GM23338 (cell line): ENCODE measurements at regions not wholly inside any gene's neighbourhood (a gene's known extent, or its start where the extent isn't known, plus 50 kb on each side); places are given as distances from the start of the nearest gene placed in this dataset.

Experiments used
- ATAC-seq: fragments of 200-7000 bp; cut with Tn5 transposase; 3 replicates; pipeline ENCODE4 v1.9.1; 2020
- DNase-seq: peaks from one replicate; pipeline ENCODE4 v3.0.0-alpha.2; 2015; ENCODE audit warnings: low spot score
- H2AFZ ChIP-seq: fragments of 200-600 bp; sonication (generic); 2 replicates; pipeline ENCODE4 v1.8.0; 2016; ENCODE audit warnings: antibody characterized with exemption, mild to moderate bottlenecking, moderate library complexity
- H3F3A ChIP-seq: fragments of 200-600 bp; sonication (generic); replicated peaks from 2 replicates; pipeline ENCODE4 v1.8.0; 2017; ENCODE audit warnings: antibody characterized with exemption, mixed run types, low read depth
- H3K27ac ChIP-seq: fragments of 200-600 bp; sonication (generic); 2 replicates; pipeline ENCODE4 v1.6.1; 2016; ENCODE audit warnings: low read depth
- H3K27me3 ChIP-seq: fragments of 200-600 bp; sonication (generic); 2 replicates; pipeline ENCODE4 v1.8.0; 2016; ENCODE audit warnings: mild to moderate bottlenecking, mixed run types, moderate library complexity; ENCODE audit not compliant: insufficient read depth
- H3K36me3 ChIP-seq: fragments of 200-600 bp; sonication (generic); 2 replicates; pipeline ENCODE4 v1.8.0; 2016; ENCODE audit warnings: mild to moderate bottlenecking; ENCODE audit not compliant: insufficient read depth
- H3K4me1 ChIP-seq: fragments of 200-600 bp; sonication (generic); 2 replicates; pipeline ENCODE4 v1.8.0; 2016; ENCODE audit warnings: mild to moderate bottlenecking, moderate library complexity; ENCODE audit not compliant: insufficient read depth
- H3K4me2 ChIP-seq: fragments of 200-600 bp; sonication (generic); 2 replicates; pipeline ENCODE4 v1.7.1; 2017; ENCODE audit warnings: mixed run types
- H3K4me3 ChIP-seq: fragments of 200-600 bp; sonication (generic); 2 replicates; pipeline ENCODE4 v1.6.1; 2016; ENCODE audit warnings: mixed run types
- H3K79me2 ChIP-seq: fragments of 200-600 bp; sonication (generic); replicated peaks from 2 replicates; pipeline ENCODE4 v1.8.0; 2017; ENCODE audit warnings: mild to moderate bottlenecking; ENCODE audit not compliant: insufficient read depth
- H3K9me2 ChIP-seq: fragments of 200-600 bp; sonication (generic); 2 replicates; pipeline ENCODE4 v1.8.0; 2017; ENCODE audit not compliant: insufficient read depth
- H4K20me1 ChIP-seq: fragments of 200-600 bp; sonication (generic); replicated peaks from 2 replicates; pipeline ENCODE4 v1.8.0; 2017; ENCODE audit warnings: mild to moderate bottlenecking; ENCODE audit not compliant: insufficient read depth
- H3K27ac Mint-ChIP-seq: 2 replicates; pipeline ENCODE4 v1.8.0; 2020; ENCODE audit warnings: inconsistent platforms, mild to moderate bottlenecking, moderate library complexity, mixed read lengths
- H3K27me3 Mint-ChIP-seq: 3 replicates; pipeline ENCODE4 v1.8.0; 2022; ENCODE audit warnings: low read depth, mild to moderate bottlenecking, moderate library complexity, mixed read lengths, inconsistent platforms; ENCODE audit not compliant: insufficient read depth, poor library complexity
- H3K36me3 Mint-ChIP-seq: 3 replicates; pipeline ENCODE4 v1.8.0; 2021; ENCODE audit warnings: low read depth, mild to moderate bottlenecking, inconsistent platforms, moderate library complexity, mixed read lengths
- H3K4me1 Mint-ChIP-seq: 3 replicates; pipeline ENCODE4 v1.8.0; 2020; ENCODE audit warnings: mild to moderate bottlenecking, inconsistent platforms, mixed read lengths
- H3K4me3 Mint-ChIP-seq: 3 replicates; pipeline ENCODE4 v1.8.0; 2021; ENCODE audit warnings: moderate library complexity, mild to moderate bottlenecking, inconsistent platforms, mixed read lengths
- H3K9me3 Mint-ChIP-seq: 3 replicates; pipeline ENCODE4 v1.8.0; 2020; ENCODE audit warnings: moderate library complexity, mild to moderate bottlenecking, inconsistent platforms, mixed read lengths
- CREB1 ChIP-seq: fragments of 250-450 bp; sonication (Bioruptor Pico); IDR thresholded peaks from 2 replicates; pipeline ENCODE4 v1.5.0; 2020; ENCODE audit warnings: low read depth, mild to moderate bottlenecking, moderate library complexity
- CTCF ChIP-seq, 2 experiments: fragments of 200-600 bp in 1 of 2; sonication (generic) in 1 of 2; conservative IDR thresholded peaks; 2 replicates each; pipeline versions ENCODE4 v1.5.1 to v1.6.1; 2016 to 2017; ENCODE audit warnings: antibody characterized with exemption in 2 of 2, low read depth in 2 of 2, mild to moderate bottlenecking in 2 of 2, moderate library complexity in 1 of 2
- ETS1 ChIP-seq: IDR thresholded peaks from 2 replicates; pipeline ENCODE4 v1.6.1; 2016; ENCODE audit warnings: antibody characterized with exemption
- EZH2 ChIP-seq: fragments of 200-600 bp; sonication (generic); IDR thresholded peaks from one replicate; pipeline ENCODE4 v1.8.0; 2017; ENCODE audit warnings: antibody characterized with exemption, mild to moderate bottlenecking, low read depth; ENCODE audit not compliant: unreplicated experiment
- EZH2phosphoT487 ChIP-seq: fragments of 200-600 bp; sonication (generic); IDR thresholded peaks from one replicate; pipeline ENCODE4 v1.8.1; 2018; ENCODE audit warnings: antibody characterized with exemption; ENCODE audit not compliant: unreplicated experiment
- JUNB ChIP-seq: IDR thresholded peaks from one replicate; pipeline ENCODE4 v1.6.1; 2016; ENCODE audit warnings: antibody characterized with exemption; ENCODE audit not compliant: unreplicated experiment
- NANOG ChIP-seq: IDR thresholded peaks from 2 replicates; pipeline ENCODE4 v1.6.1; 2016; ENCODE audit warnings: antibody characterized with exemption, borderline replicate concordance
- POLR2AphosphoS5 ChIP-seq: IDR thresholded peaks from 2 replicates; pipeline ENCODE4 v1.6.1; 2016; ENCODE audit warnings: antibody characterized with exemption, low read depth
- STAT1 ChIP-seq: IDR thresholded peaks from one replicate; pipeline ENCODE4 v1.6.1; 2016; ENCODE audit warnings: antibody characterized with exemption; ENCODE audit not compliant: unreplicated experiment
- ZNF114 ChIP-seq: fragments of 250-450 bp; sonication (Bioruptor Pico); IDR thresholded peaks from 2 replicates; pipeline ENCODE4 v1.5.0; 2020; ENCODE audit warnings: mild to moderate bottlenecking, moderate library complexity
- ZNF462 ChIP-seq: fragments of 250-450 bp; sonication (Bioruptor Pico); IDR thresholded peaks from 2 replicates; pipeline ENCODE4 v1.5.0; 2020; ENCODE audit warnings: mild to moderate bottlenecking, moderate library complexity
- TF ChIP-seq, protein P1 (sequence below): IDR thresholded peaks from one replicate; pipeline ENCODE4 v1.6.1; 2018; ENCODE audit warnings: antibody characterized with exemption; ENCODE audit not compliant: unreplicated experiment

GRCh38 chr15:58246041-58246440 is 107.9 kb downstream of the AQP9 start (continued):
- TF ChIP-seq NANOG = no peak

- no peak for ATAC-seq
- no peaks in the 10 kb centered on the region for H3K27me3 Mint-ChIP-seq
- TF ChIP-seq, protein P1, sequence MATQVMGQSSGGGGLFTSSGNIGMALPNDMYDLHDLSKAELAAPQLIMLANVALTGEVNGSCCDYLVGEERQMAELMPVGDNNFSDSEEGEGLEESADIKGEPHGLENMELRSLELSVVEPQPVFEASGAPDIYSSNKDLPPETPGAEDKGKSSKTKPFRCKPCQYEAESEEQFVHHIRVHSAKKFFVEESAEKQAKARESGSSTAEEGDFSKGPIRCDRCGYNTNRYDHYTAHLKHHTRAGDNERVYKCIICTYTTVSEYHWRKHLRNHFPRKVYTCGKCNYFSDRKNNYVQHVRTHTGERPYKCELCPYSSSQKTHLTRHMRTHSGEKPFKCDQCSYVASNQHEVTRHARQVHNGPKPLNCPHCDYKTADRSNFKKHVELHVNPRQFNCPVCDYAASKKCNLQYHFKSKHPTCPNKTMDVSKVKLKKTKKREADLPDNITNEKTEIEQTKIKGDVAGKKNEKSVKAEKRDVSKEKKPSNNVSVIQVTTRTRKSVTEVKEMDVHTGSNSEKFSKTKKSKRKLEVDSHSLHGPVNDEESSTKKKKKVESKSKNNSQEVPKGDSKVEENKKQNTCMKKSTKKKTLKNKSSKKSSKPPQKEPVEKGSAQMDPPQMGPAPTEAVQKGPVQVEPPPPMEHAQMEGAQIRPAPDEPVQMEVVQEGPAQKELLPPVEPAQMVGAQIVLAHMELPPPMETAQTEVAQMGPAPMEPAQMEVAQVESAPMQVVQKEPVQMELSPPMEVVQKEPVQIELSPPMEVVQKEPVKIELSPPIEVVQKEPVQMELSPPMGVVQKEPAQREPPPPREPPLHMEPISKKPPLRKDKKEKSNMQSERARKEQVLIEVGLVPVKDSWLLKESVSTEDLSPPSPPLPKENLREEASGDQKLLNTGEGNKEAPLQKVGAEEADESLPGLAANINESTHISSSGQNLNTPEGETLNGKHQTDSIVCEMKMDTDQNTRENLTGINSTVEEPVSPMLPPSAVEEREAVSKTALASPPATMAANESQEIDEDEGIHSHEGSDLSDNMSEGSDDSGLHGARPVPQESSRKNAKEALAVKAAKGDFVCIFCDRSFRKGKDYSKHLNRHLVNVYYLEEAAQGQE = no peak
- TF ChIP-seq POLR2AphosphoS5 (no peak), JUNB (no peak), EZH2 (no peak), ETS1 (no peak), ZNF462 (CRISPR knock-in tag) (no peak), CREB1 (CRISPR knock-in tag) (no peak), CTCF (conservative IDR thresholded peaks at IDR 0.05; ENCODE audit: low read depth in 2 of 2) (no peak), STAT1 (no peak), ZNF114 (CRISPR knock-in tag) (no peak), EZH2phosphoT487 (no peak)
These were observed 110.0 kb downstream of the AQP9 start for GRCh38 chr15:58247855-58248842.

More at GRCh38 chr15:58247855-58248842, 110.0 kb downstream of the AQP9 start:
- H2AFZ ChIP-seq = no peak overlapping the region
- no peaks in the 10 kb centered on the region for H3K79me2 ChIP-seq
- no peaks in the 10 kb centered on the region for H3K27me3 ChIP-seq
- Mint-ChIP-seq H3K4me1 (no peaks in the 10 kb centered on the region), H3K4me3 (no peak overlapping the region), H3K9me3 (no peaks in the 10 kb centered on the region; the same call in 2 of the 3 replicates), H3K27ac (no peak overlapping the region), H3K36me3 (no peaks in the 10 kb centered on the region)
- no peaks in the 10 kb centered on the region for H3F3A ChIP-seq
- H4K20me1 ChIP-seq = no peaks in the 10 kb centered on the region
- H3K4me3 ChIP-seq = no peak overlapping the region
- H3K4me2 ChIP-seq = no peak overlapping the region
- H3K36me3 ChIP-seq = no peaks in the 10 kb centered on the region
- H3K9me2 ChIP-seq = 0 out of 2 replicates have a peak, but pooled peaks cover 4% of the 10 kb centered on the region
- no peak overlapping the region for H3K27ac ChIP-seq
- H3K4me1 ChIP-seq = no peaks in the 10 kb centered on the region
- DNase-seq = no peak
